ENCODE measurements at regions not wholly inside any gene's neighbourhood (a gene's known extent, or its start where the extent isn't known, plus 50 kb on each side); places are given as distances from the start of the nearest gene placed in this dataset.

DNA sequence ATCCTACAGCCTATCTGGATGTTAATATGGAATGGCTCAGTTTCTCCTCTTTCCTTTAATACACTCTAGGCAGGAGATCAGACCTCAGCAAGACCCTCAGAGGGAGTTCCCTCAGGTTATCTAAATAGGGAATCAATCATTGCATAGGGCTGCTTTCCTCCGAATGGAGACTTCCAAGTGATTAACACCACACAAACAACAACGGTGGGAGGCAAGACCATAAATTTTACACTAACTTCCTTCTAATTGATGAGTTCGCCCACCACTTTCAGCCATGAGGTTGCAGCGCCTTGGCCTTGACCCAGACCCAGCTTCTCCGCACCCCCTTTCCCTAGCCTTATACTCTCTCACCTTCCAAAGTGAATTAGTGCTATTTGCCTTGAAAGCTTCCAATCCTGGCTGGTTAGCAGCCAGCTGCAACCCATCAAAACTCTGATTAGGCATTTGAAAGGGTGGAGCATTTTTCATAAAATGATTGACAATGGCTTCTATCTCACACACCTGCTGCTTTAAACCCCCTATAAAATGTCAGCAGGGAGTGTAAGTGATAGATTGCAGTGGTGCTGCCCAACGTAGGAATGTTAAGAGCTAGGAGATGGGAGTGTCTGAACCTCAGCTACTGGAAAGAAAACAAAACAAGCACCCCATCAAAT is 534.9 kb upstream of the USP24 start:
- TF ChIP-seq, protein P1, sequence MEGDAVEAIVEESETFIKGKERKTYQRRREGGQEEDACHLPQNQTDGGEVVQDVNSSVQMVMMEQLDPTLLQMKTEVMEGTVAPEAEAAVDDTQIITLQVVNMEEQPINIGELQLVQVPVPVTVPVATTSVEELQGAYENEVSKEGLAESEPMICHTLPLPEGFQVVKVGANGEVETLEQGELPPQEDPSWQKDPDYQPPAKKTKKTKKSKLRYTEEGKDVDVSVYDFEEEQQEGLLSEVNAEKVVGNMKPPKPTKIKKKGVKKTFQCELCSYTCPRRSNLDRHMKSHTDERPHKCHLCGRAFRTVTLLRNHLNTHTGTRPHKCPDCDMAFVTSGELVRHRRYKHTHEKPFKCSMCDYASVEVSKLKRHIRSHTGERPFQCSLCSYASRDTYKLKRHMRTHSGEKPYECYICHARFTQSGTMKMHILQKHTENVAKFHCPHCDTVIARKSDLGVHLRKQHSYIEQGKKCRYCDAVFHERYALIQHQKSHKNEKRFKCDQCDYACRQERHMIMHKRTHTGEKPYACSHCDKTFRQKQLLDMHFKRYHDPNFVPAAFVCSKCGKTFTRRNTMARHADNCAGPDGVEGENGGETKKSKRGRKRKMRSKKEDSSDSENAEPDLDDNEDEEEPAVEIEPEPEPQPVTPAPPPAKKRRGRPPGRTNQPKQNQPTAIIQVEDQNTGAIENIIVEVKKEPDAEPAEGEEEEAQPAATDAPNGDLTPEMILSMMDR (IDR thresholded peaks at IDR 0.05), result no peak
- TF ChIP-seq POLR2A (IDR thresholded peaks at IDR 0.05), result no peak
